ENCODE measurements at regions not wholly inside any gene's neighbourhood (a gene's known extent, or its start where the extent isn't known, plus 50 kb on each side); places are given as distances from the start of the nearest gene placed in this dataset.

GRCh38 chr6:40719671-40720374, 132.7 kb upstream of the LRFN2 start:
- Mint-ChIP-seq H3K36me3 (no peaks in the 10 kb centered on the region), H3K4me1 (peaks cover 16% of the 10 kb centered on the region), H3K27ac (peak overlapping the region; percentile 74), H3K4me3 (peak overlapping the region; percentile 38), H3K27me3 (peaks cover 12% of the 10 kb centered on the region), H3K9me3 (no peaks in the 10 kb centered on the region)
- DNase-seq (no peak), ATAC-seq (ENCODE audit: low read depth) (peak; percentile 54)
- POLR2A ChIA-PET, result no interaction called here

DNA sequence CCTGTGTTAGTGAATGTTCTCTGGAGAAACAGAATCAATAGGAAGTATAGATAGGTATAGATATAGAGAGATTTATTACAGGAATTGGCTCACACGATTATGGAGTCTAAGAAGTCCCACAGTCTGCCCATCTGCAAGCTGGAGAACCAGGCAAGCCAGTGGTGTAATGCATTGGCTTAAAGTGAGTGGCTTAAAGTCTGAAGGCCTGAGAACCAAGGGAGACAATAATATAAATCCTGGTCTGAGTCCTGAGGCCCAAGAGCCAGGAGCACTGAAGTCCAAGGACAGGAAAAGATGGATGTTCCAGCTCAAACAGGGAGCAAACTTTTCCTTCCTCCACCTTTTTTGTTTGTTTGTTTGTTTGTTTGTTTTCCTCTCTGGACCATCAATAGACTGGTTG, 131.2 kb upstream of the LRFN2 start:
- H3K4me3 Mint-ChIP-seq, result no peak overlapping the region
- H3K27ac Mint-ChIP-seq, result no peak overlapping the region
- no peak for ATAC-seq (ENCODE audit: low read depth)

GRCh38 chr6:40717411-40718057, 130.4 kb upstream of the LRFN2 start:
- Mint-ChIP-seq H3K36me3 (no peaks in the 10 kb centered on the region), H3K27ac (no peak overlapping the region), H3K4me1 (peaks cover 16% of the 10 kb centered on the region), H3K4me3 (no peak overlapping the region), H3K9me3 (no peaks in the 10 kb centered on the region), H3K27me3 (peaks cover 12% of the 10 kb centered on the region)
- ATAC-seq (ENCODE audit: low read depth), result no peak
- DNase-seq, result no peak
- POLR2A ChIA-PET, result no interaction called here

More for the DNA sequence above, 131.2 kb upstream of the LRFN2 start:
- no peaks in the 10 kb centered on the region for H3K36me3 Mint-ChIP-seq
- POLR2A ChIA-PET, result no interaction called here
- no peak for DNase-seq
- peaks cover 12% of the 10 kb centered on the region for H3K27me3 Mint-ChIP-seq
- H3K9me3 Mint-ChIP-seq, result no peaks in the 10 kb centered on the region
- H3K4me1 Mint-ChIP-seq, result peaks cover 16% of the 10 kb centered on the region

DNA sequence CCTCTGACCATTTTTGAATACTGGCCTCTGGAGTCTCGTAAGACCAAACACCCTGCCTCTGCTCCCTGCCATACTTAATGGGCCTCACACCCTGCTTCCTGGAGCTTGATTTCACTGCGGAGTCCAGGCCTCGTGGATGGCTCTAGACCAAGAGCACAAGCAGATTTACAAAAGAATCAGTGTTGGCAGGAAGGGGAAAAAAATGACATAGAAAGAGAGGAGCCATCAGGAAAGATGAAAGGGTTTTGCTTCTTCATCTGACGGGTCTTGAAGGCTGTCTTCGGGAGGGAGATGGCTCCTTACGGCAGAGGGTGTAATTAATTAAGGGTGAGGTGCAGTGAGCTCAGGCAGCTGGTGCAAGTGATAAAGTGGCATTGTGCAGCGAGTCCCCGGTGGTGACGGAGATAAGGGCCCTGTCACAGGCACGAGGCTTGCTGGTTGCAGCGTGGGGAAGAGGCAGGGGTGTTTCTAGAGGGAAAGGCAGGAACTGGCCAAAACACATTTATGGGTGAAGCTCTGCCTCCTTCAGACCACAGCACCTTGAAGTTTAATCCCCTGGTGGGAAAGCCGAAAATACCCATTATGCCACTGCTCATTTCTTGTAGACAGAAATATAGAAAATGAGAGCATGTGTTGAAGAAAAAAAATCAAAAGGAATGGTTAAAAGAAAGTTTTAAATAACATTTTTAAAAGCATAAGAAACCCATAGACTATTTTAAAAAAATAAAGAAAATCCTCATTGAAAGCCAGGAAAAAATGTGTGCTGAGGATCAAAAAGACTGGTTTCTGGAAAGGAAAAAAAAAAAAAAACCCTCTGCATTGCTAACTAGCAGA, 128.6 kb upstream of the LRFN2 start:
- Mint-ChIP-seq H3K36me3 (no peaks in the 10 kb centered on the region), H3K4me3 (no peak overlapping the region), H3K9me3 (no peaks in the 10 kb centered on the region), H3K4me1 (peaks cover 16% of the 10 kb centered on the region), H3K27ac (no peak overlapping the region), H3K27me3 (peaks cover 9% of the 10 kb centered on the region)
- ATAC-seq (ENCODE audit: low read depth) (no peak), DNase-seq (no peak)
- POLR2A ChIA-PET, result no interaction called here

DNA sequence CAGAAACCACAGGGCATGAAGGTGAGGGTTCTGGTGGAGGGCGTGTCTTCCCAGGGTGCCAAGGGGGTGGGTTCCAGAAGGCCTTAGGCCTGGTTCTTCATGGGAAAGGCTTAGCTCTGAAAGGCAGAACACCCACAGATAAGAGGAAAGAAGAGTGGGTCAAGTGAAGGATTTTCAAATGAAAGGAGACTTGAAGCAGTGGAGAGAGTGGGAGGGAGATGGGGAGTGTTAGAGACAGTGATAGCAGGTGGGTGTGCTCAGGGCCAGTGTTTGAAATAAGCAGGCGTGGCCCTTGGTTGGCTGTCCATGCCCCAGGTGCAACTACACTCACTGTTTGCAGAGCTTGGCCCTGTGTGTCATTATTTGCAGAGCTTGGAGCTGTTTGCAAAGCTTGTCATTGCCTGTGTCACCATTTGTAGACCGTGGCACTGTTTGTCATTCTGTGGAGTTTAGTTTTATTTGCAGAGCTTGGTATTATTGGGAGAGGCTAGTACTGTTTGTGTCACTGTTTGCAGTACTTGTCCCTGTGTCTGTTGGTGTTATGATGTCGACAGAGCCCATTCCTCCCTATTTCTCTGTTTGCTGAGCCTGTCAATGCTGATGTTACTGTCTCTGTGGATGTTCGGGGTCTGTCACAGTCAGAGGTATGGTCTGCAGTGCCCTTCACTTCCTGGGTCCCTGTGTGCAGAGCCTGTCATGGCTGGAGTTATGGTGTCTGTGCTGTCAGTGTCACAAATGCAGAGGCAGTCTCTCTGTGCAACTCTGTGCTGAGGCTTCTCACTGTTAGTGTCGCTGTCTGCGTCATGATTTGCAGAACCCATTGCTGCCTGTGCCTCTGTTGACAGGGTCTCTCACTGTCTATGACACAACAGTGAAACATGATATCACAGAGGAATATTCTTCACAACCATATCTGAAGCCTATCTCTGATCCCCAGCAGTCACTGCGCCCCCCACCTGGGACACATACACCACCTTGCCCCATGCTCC, 127.7 kb upstream of the LRFN2 start:
- ATAC-seq (ENCODE audit: low read depth), result no peak
- Mint-ChIP-seq H3K27ac (no peak overlapping the region), H3K36me3 (no peaks in the 10 kb centered on the region), H3K4me3 (no peak overlapping the region), H3K27me3 (peaks cover 11% of the 10 kb centered on the region), H3K4me1 (peaks cover 8% of the 10 kb centered on the region), H3K9me3 (no peaks in the 10 kb centered on the region)
- DNase-seq, result no peak
- POLR2A ChIA-PET, result no interaction called here

- peaks cover 11% of the 10 kb centered on the region for H3K27me3 Mint-ChIP-seq
- H3K9me3 Mint-ChIP-seq, result no peaks in the 10 kb centered on the region
- ATAC-seq (ENCODE audit: low read depth) (no peak), DNase-seq (no peak)
- no peak overlapping the region for H3K4me3 Mint-ChIP-seq
- peaks cover 3% of the 10 kb centered on the region for H3K4me1 Mint-ChIP-seq
- H3K36me3 Mint-ChIP-seq, result no peaks in the 10 kb centered on the region
- POLR2A ChIA-PET, result no interaction called here
- H3K27ac Mint-ChIP-seq, result no peak overlapping the region
Observed at GRCh38 chr6:40714143-40714542, 127.0 kb upstream of the LRFN2 start.

DNA sequence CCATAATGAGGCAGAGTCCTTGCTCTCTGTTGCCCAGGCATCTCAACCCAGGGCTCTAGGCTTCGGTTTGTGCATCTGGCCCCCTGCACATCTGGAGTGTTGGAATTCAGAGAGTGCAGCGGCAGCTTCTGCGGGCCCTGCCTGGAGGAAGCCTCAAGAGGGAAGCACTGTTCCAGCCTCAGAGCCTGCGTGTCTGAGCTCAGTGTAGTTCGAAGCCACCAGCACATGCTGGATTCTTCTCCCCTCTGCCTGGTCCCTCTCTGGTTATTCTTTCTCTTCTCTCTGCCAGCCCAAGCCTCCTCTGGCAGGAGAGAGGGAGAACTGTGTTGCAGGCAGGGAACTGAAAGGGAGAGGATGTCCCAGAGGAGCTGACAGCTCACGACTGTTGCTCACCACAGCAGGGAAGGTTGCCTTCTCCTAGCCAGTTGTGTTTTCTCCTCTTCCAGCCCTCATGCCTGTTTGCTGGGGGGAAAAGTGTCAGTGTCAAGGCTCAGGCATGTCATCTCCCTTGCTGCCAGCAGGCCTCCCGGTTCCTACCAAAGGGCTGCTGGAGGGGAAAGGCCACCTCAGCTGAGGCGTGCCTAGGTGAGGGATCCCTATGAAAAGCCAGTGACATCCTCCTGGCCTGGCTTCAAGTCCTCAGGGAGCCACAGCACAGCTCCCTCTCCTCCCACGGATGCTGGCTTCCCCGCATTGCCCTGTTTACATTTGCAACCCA, 126.0 kb upstream of the LRFN2 start:
- Mint-ChIP-seq H3K9me3 (no peaks in the 10 kb centered on the region), H3K27me3 (peaks cover 11% of the 10 kb centered on the region), H3K4me3 (no peak overlapping the region), H3K27ac (no peak overlapping the region), H3K4me1 (peaks cover 3% of the 10 kb centered on the region), H3K36me3 (no peaks in the 10 kb centered on the region)
- POLR2A ChIA-PET, result no interaction called here
- DNase-seq, result no peak
- ATAC-seq (ENCODE audit: low read depth), result no peak

DNA sequence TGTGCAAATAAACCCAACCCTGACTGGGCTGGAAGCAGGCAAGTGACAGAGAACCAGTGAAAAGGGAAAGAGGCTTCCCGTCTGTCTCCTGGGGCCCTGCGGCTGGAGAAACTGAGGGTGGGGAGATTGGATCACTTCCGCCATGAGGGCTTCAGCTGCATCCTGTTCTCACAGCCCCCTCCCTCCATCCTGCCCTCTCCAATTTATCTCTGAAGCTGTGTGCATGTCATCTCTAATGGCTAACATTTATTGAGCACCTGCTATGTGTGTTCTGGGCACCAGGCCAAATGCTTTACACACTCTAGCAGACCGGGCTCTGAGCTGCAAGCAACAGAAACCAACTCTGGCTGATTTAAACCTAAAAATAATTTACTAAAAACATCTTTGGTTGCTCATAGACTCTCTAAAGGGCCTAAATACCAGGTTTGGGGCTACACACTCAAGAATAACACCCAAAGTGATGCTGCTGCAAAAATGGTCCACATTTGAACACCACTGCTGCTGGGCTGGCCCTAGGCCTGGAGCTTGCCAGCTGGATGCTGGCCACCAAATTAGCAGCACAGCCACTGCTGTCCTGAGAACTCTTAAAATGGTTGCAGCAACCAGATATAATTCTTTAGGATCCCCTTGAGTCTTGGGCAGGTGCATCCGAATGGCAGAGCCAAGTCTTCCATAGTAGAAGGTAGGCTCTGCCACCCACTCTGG, 123.6 kb upstream of the LRFN2 start:
- POLR2A ChIA-PET, result no interaction called here
- Mint-ChIP-seq H3K4me1 (peaks cover 3% of the 10 kb centered on the region), H3K27me3 (peaks cover 17% of the 10 kb centered on the region), H3K9me3 (peaks cover 3% of the 10 kb centered on the region), H3K4me3 (no peak overlapping the region), H3K36me3 (no peaks in the 10 kb centered on the region), H3K27ac (no peak overlapping the region)
- ATAC-seq (ENCODE audit: low read depth) (no peak), DNase-seq (no peak)

DNA sequence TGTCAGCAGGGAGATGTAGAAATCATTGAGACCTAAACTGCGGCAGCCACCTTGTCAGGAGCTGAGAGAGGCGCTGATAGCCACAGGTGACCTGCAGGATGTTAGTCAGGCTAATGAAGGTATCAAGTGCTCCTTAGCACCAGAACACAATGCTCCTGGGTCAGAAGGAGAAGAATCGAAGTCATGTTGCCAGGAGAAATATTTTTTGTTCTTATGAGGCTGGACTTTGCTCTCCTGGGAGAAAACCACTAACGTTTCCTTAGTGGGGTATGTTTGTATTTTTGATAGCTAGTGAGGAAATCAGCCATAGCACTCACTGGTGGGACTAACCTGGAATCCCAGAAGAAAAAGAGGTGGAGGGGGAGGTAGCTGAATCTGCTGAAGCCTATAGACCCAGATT, 120.9 kb upstream of the LRFN2 start:
- Mint-ChIP-seq H3K4me3 (no peak overlapping the region), H3K4me1 (no peaks in the 10 kb centered on the region), H3K9me3 (peaks cover 3% of the 10 kb centered on the region), H3K36me3 (no peaks in the 10 kb centered on the region), H3K27ac (no peak overlapping the region), H3K27me3 (peaks cover 11% of the 10 kb centered on the region)
- ATAC-seq (ENCODE audit: low read depth) (no peak), DNase-seq (no peak)
- POLR2A ChIA-PET, result no interaction called here

DNA sequence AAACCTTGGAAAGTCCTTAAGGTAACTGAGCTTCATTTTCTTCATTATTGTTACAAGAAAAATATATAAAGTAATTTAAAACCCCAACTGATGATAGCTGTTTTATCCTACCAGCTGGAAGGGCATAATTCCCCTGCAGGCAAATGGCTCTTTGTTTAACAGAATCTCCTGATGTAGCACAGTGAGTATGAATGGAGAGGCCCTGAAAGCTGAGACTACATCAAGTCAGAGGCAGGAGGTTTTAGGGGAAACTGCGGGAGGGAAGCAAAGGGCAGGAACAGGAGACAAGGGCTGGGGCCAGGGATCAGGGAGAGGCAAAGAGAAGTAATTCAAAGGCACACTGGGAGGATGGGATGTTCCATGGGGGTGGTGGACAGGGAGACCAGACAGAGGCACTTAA, 119.0 kb upstream of the LRFN2 start:
- Mint-ChIP-seq H3K27me3 (peaks cover 16% of the 10 kb centered on the region), H3K9me3 (peaks cover 3% of the 10 kb centered on the region), H3K27ac (no peak overlapping the region), H3K36me3 (no peaks in the 10 kb centered on the region), H3K4me3 (no peak overlapping the region), H3K4me1 (no peaks in the 10 kb centered on the region)
- DNase-seq, result no peak
- ATAC-seq (ENCODE audit: low read depth), result no peak
- POLR2A ChIA-PET, result no interaction called here

DNA sequence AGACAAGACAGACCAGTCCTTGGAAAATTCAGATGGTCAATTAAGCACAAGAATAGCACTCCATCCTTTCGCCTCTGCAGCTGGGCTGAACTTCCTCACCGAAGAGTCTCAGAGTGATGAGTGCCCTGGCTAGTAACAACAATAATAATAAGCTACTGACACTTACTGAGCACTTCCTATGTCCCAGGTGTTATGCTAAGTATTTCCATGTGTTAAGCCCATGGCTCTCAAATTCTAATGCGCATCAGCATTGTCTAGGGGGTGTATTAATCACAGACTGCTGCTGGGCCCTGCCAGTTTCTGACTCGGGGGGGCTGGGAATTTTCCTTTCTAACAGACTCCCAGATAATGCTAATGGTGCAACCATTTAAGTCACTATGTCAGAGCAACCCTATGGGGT, 118.2 kb upstream of the LRFN2 start:
- peaks cover 3% of the 10 kb centered on the region for H3K9me3 Mint-ChIP-seq
- H3K4me1 Mint-ChIP-seq, result no peaks in the 10 kb centered on the region
- no peak overlapping the region for H3K4me3 Mint-ChIP-seq
- POLR2A ChIA-PET, result no interaction called here
- peaks cover 14% of the 10 kb centered on the region for H3K27me3 Mint-ChIP-seq
- no peaks in the 10 kb centered on the region for H3K36me3 Mint-ChIP-seq
- ATAC-seq (ENCODE audit: low read depth) (no peak), DNase-seq (no peak)
- no peak overlapping the region for H3K27ac Mint-ChIP-seq

- no peaks in the 10 kb centered on the region for H3K36me3 Mint-ChIP-seq
- POLR2A ChIA-PET, result no interaction called here
- H3K4me3 Mint-ChIP-seq, result no peak overlapping the region
- H3K9me3 Mint-ChIP-seq, result no peaks in the 10 kb centered on the region
- peaks cover 6% of the 10 kb centered on the region for H3K27me3 Mint-ChIP-seq
- H3K27ac Mint-ChIP-seq, result no peak overlapping the region
- ATAC-seq (ENCODE audit: low read depth), result no peak
- DNase-seq, result no peak
- H3K4me1 Mint-ChIP-seq, result no peaks in the 10 kb centered on the region
Observed at GRCh38 chr6:40701352-40702007, 114.3 kb upstream of the LRFN2 start.
